ENCODE measurements at regions not wholly inside any gene's neighbourhood (a gene's known extent, or its start where the extent isn't known, plus 50 kb on each side); places are given as distances from the start of the nearest gene placed in this dataset.

DNA sequence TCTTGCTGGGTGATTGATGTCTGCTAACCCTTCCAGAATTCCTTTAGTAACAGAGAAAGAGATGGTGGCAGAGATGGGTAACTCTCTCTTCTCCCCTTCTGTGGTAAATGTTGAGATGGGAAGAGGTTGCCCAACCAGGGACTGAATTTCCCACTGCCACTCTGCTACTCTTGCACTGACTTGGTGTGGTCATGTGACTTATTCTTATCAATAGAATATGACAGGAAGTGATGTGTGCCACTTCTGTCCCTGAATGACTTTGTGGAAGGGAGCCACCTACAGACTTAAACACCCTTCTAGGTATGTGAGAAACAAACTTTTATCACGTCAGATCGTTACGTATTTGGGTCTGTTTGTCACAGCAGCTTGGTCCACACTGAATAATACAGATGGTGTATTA is 132.9 kb downstream of the ZNF621 start:
- TF ChIP-seq CTCF (IDR thresholded peaks at IDR 0.05) (no peak), EP300 (IDR thresholded peaks at IDR 0.05) (no peak), POLR2AphosphoS5 (IDR thresholded peaks at IDR 0.05) (no peak), POLR2A (IDR thresholded peaks at IDR 0.05; ENCODE audit: low read depth) (no peak)
